H1 (cell line): ENCODE measurements at regions not wholly inside any gene's neighbourhood (a gene's known extent, or its start where the extent isn't known, plus 50 kb on each side); places are given as distances from the start of the nearest gene placed in this dataset.

Source experiments
- CTCF ChIA-PET: fragments of 300-600 bp; sonication (Branson Sonifier 250); formaldehyde crosslinking; loops from one replicate; lab custom pipeline; 2021; ENCODE audit not compliant: partially characterized antibody; lab: Charles Lee
- POLR2A ChIA-PET: fragments of 300-600 bp; sonication (Branson Sonifier 250); formaldehyde crosslinking; loops from one replicate; lab custom pipeline; 2021; ENCODE audit warnings: inconsistent platforms; ENCODE audit not compliant: partially characterized antibody; lab: Charles Lee
- DNase-seq, 2 experiments: peaks; one replicate each; pipeline versions ENCODE4 v3.0.0 to v3.0.0-alpha.2; 2010 to 2022; ENCODE audit warnings: low spot score in 2 of 2, low read depth in 1 of 2, mixed read lengths in 1 of 2
- FAIRE-seq: peaks from 2 replicates; lab custom pipeline; 2011; peaks lifted over from hg19 to GRCh38; lab: Jason Lieb, UNC
- H2AFZ ChIP-seq: 2 replicates; pipeline ENCODE4 v1.8.1; 2012; ENCODE audit warnings: low read length, inconsistent platforms
- H2AK5ac ChIP-seq: 2 replicates; pipeline ENCODE4 v1.6.1; 2013; ENCODE audit warnings: low read depth, low read length
- H2BK120ac ChIP-seq: replicated peaks from 2 replicates; pipeline ENCODE3; 2013; ENCODE audit warnings: low read depth, low read length, inconsistent platforms
- H2BK12ac ChIP-seq: 2 replicates; pipeline ENCODE4 v1.6.1; 2013; ENCODE audit warnings: low read depth, low read length
- H2BK15ac ChIP-seq: 2 replicates; pipeline ENCODE4 v1.6.1; 2013; ENCODE audit warnings: low read length
- H2BK20ac ChIP-seq: 2 replicates; pipeline ENCODE4 v1.6.1; 2013; ENCODE audit warnings: low read length
- H2BK5ac ChIP-seq: 2 replicates; pipeline ENCODE4 v1.6.1; 2013; ENCODE audit warnings: low read depth, low read length
- H3K14ac ChIP-seq: 2 replicates; pipeline ENCODE4 v1.6.1; 2013; ENCODE audit warnings: inconsistent platforms; ENCODE audit not compliant: insufficient read length
- H3K18ac ChIP-seq: 2 replicates; pipeline ENCODE4 v1.6.1; 2013; ENCODE audit warnings: low read length; ENCODE audit errors: extremely low read depth
- H3K23ac ChIP-seq: 2 replicates; pipeline ENCODE4 v1.6.1; 2013; ENCODE audit warnings: inconsistent platforms; ENCODE audit not compliant: insufficient read length
- H3K23me2 ChIP-seq: 2 replicates; pipeline ENCODE4 v1.6.1; 2013; ENCODE audit warnings: low read depth, low read length
- H3K27ac ChIP-seq: 2 replicates; pipeline ENCODE4 v1.6.1; 2011; ENCODE audit warnings: low read depth, low read length, inconsistent platforms
- H3K27me3 ChIP-seq, 4 experiments: replicated peaks in 1 of 4; 1 replicate in 1 of 4; 2 replicates in 3 of 4; pipeline versions ENCODE4 v1.6.1 to v1.8.1; 2011 to 2013; ENCODE audit warnings: low read length in 3 of 4, mild to moderate bottlenecking in 3 of 4, inconsistent platforms in 2 of 4, mixed read lengths in 2 of 4, moderate library complexity in 1 of 4; ENCODE audit not compliant: control insufficient read depth in 3 of 4, insufficient read depth in 3 of 4; ENCODE audit errors: extremely low read depth in 1 of 4
- H3K36me3 ChIP-seq, 4 experiments: 2 replicates each; pipeline versions ENCODE4 v1.6.1 to v1.8.1; 2011 to 2013; ENCODE audit warnings: mild to moderate bottlenecking in 4 of 4, low read length in 3 of 4, moderate library complexity in 2 of 4, control low read depth in 1 of 4, inconsistent platforms in 1 of 4; ENCODE audit not compliant: insufficient read depth in 4 of 4, control insufficient read depth in 2 of 4
- H3K4ac ChIP-seq: replicated peaks from 2 replicates; pipeline ENCODE3; 2013; ENCODE audit warnings: low read length, low read depth, mixed read lengths, inconsistent platforms; ENCODE audit not compliant: insufficient read length
- H3K4me1 ChIP-seq, 4 experiments: replicated peaks in 1 of 4; 1 replicate in 1 of 4; 2 replicates in 3 of 4; pipeline versions ENCODE4 v1.6.1 to v1.8.1; 2011 to 2013; ENCODE audit warnings: low read length in 3 of 4, inconsistent platforms in 2 of 4, mixed read lengths in 1 of 4; ENCODE audit not compliant: insufficient read depth in 4 of 4, control insufficient read depth in 3 of 4
- H3K4me2 ChIP-seq, 2 experiments: 2 replicates each; pipeline versions ENCODE4 v1.6.1 to v1.8.1; 2011 to 2013; ENCODE audit warnings: low read depth in 2 of 2, low read length in 2 of 2, control low read depth in 1 of 2, inconsistent platforms in 1 of 2, mild to moderate bottlenecking in 1 of 2; ENCODE audit not compliant: insufficient read depth in 1 of 2
- H3K4me3 ChIP-seq, 4 experiments: fragments of 200-600, 300-600 bp in 1 of 4; sonication (generic), shearing (Covaris generic), sonication (Bioruptor Twin) in 1 of 4; 2 replicates each; pipeline versions ENCODE4 v1.5.1 to v1.8.1; 2011 to 2016; ENCODE audit warnings: low read length in 4 of 4, low read depth in 3 of 4, control low read depth in 2 of 4, inconsistent platforms in 2 of 4, mild to moderate bottlenecking in 2 of 4, mixed read lengths in 1 of 4, moderate library complexity in 1 of 4; ENCODE audit not compliant: insufficient read depth in 2 of 4; ENCODE audit errors: extremely low read depth in 1 of 4
- H3K56ac ChIP-seq: replicated peaks from 2 replicates; pipeline ENCODE3; 2013; ENCODE audit warnings: low read depth, mild to moderate bottlenecking, mixed read lengths, low read length, inconsistent platforms; ENCODE audit not compliant: insufficient read length
- H3K79me1 ChIP-seq: 2 replicates; pipeline ENCODE4 v1.6.1; 2013; ENCODE audit warnings: low read depth, low read length, control low read depth
- H3K79me2 ChIP-seq, 2 experiments: 2 replicates each; pipeline versions ENCODE4 v1.6.1 to v1.8.1; 2012 to 2013; ENCODE audit warnings: low read length in 2 of 2, mild to moderate bottlenecking in 2 of 2, inconsistent platforms in 1 of 2; ENCODE audit not compliant: insufficient read depth in 2 of 2, control insufficient read depth in 1 of 2
- H3K9ac ChIP-seq, 4 experiments: replicated peaks in 1 of 4; 1 replicate in 1 of 4; 2 replicates in 3 of 4; pipeline versions ENCODE4 v1.6.1 to v1.8.1; 2011 to 2013; ENCODE audit warnings: low read depth in 3 of 4, low read length in 3 of 4, control low read depth in 2 of 4, mild to moderate bottlenecking in 2 of 4, moderate library complexity in 2 of 4, inconsistent platforms in 1 of 4; ENCODE audit errors: extremely low read depth in 1 of 4
- H3K9me3 ChIP-seq, 2 experiments: 2 replicates each; pipeline versions ENCODE4 v1.6.1 to v1.8.1; 2012 to 2013; ENCODE audit warnings: mild to moderate bottlenecking in 2 of 2, moderate library complexity in 2 of 2, control low read depth in 1 of 2, inconsistent platforms in 1 of 2, low read depth in 1 of 2, low read length in 1 of 2, mixed read lengths in 1 of 2; ENCODE audit not compliant: insufficient read depth in 2 of 2
- H4K20me1 ChIP-seq, 2 experiments: replicated peaks in 1 of 2; 2 replicates each; pipeline versions ENCODE3 to v1.8.1; 2011 to 2013; ENCODE audit warnings: inconsistent platforms in 2 of 2, low read length in 2 of 2, mild to moderate bottlenecking in 1 of 2; ENCODE audit not compliant: insufficient read depth in 2 of 2, control insufficient read depth in 1 of 2
- H4K5ac ChIP-seq: 2 replicates; pipeline ENCODE4 v1.6.1; 2013; ENCODE audit warnings: low read length, low read depth, mixed read lengths, inconsistent platforms; ENCODE audit not compliant: insufficient read length
- H4K8ac ChIP-seq: 2 replicates; pipeline ENCODE4 v1.8.0; 2013; ENCODE audit warnings: mild to moderate bottlenecking, moderate library complexity, low read length, inconsistent platforms; ENCODE audit not compliant: insufficient read depth; ENCODE audit errors: extremely low read depth
- H4K91ac ChIP-seq: replicated peaks from 2 replicates; pipeline ENCODE3; 2013; ENCODE audit warnings: low read length, mixed read lengths, inconsistent platforms; ENCODE audit not compliant: insufficient read length
- CTBP2 ChIP-seq: IDR thresholded peaks from 2 replicates; pipeline ENCODE4 v1.7.0; 2011; ENCODE audit warnings: borderline replicate concordance, mild to moderate bottlenecking, moderate library complexity, mixed read lengths, low read length; ENCODE audit not compliant: insufficient read depth, insufficient read length
- NRF1 ChIP-seq: IDR thresholded peaks from 2 replicates; pipeline ENCODE4 v1.6.1; 2011; ENCODE audit warnings: mild to moderate bottlenecking, low read depth, low read length, improper control_type of control experiment
- POLR2AphosphoS5 ChIP-seq: IDR thresholded peaks from 2 replicates; pipeline ENCODE4 v1.6.1; 2011; ENCODE audit warnings: low read depth, low read length
- RXRA ChIP-seq: IDR thresholded peaks from 2 replicates; pipeline ENCODE4 v1.6.1; 2011; ENCODE audit warnings: low read depth, mild to moderate bottlenecking, low read length, moderate library complexity; ENCODE audit not compliant: insufficient read depth
- SP2 ChIP-seq: IDR thresholded peaks from 2 replicates; pipeline ENCODE4 v1.6.1; 2012; ENCODE audit warnings: mild to moderate bottlenecking, low read length, inconsistent platforms
- WGBS, 2 experiments: shearing (Covaris generic) in 1 of 2; methylation state at CpG; one replicate each; pipeline versions ENCODE4 v1.1.6 to v1.1.7; 2013 to 2015; ENCODE audit warnings: low lambda C conversion rate in 2 of 2, mixed read lengths in 2 of 2, inconsistent platforms in 1 of 2, low coverage in 1 of 2, missing lambda C conversion rate in 1 of 2; ENCODE audit not compliant: insufficient replicate concordance in 2 of 2, insufficient coverage in 1 of 2, insufficient read length in 1 of 2; ENCODE audit errors: extremely low coverage in 1 of 2, missing lambda C conversion rate in 1 of 2; 5-methylcytosine and 5-hydroxymethylcytosine counted together

GRCh38 chr14:27098451-27098850 is 500.6 kb upstream of the NOVA1 start:
- WGBS, 2 experiments: 67% methylated on average over 3 of the region's 3 CpGs; no CpG with 5 or more reads in 1 of the 2 experiments
- no peaks in the 10 kb centered on the region for H3K9me3 ChIP-seq

More at GRCh38 chr14:27098451-27098850, 500.6 kb upstream of the NOVA1 start:
- DNase-seq: no peak
- Histone ChIP-seq H4K5ac (no peak overlapping the region), H3K23me2 (no peaks in the 10 kb centered on the region), H2BK15ac (no peak overlapping the region), H3K27me3 (no peaks in the 10 kb centered on the region), H4K20me1 (no peaks in the 10 kb centered on the region), H3K27ac (no peak overlapping the region), H3K79me2 (no peaks in the 10 kb centered on the region), H3K14ac (no peak overlapping the region), H2AK5ac (no peak overlapping the region), H3K79me1 (no peaks in the 10 kb centered on the region), H3K4me3 (no peak overlapping the region), H3K18ac (no peak overlapping the region), H3K23ac (no peak overlapping the region), H3K36me3 (no peaks in the 10 kb centered on the region), H3K56ac (no peak overlapping the region), H3K4me1 (no peaks in the 10 kb centered on the region), H3K4ac (no peak overlapping the region), H2BK12ac (no peak overlapping the region), H4K8ac (no peak overlapping the region), H2BK5ac (no peak overlapping the region), H2BK20ac (no peak overlapping the region), H4K91ac (no peak overlapping the region), H2AFZ (no peak overlapping the region), H3K9ac (no peak overlapping the region), H2BK120ac (no peak overlapping the region), H3K4me2 (no peak overlapping the region)
- CTCF ChIA-PET: interaction anchor here (0.6 to 1.4 kb wide), 2 partner anchors 14 to 17 kb away, joined by 3 read pairs; no protein-coding TSS in a partner anchor
- POLR2A ChIA-PET: no interaction called here
- FAIRE-seq: no peak
- TF ChIP-seq SP2: no peak
- TF ChIP-seq POLR2AphosphoS5: no peak
- no peak for TF ChIP-seq RXRA
- no peak for TF ChIP-seq NRF1
- no peak for TF ChIP-seq CTBP2
